ENCODE measurements at regions not wholly inside any gene's neighbourhood (a gene's known extent, or its start where the extent isn't known, plus 50 kb on each side); places are given as distances from the start of the nearest gene placed in this dataset.

GRCh38 chr7:11960621-11961020 is 128.6 kb upstream of the THSD7A start:
- no peaks in the 10 kb centered on the region for H3K27me3 ChIP-seq
- DNase-seq (ENCODE audit: low spot score) = no peak
- no peaks in the 10 kb centered on the region for H3K9me3 ChIP-seq
- no peaks in the 10 kb centered on the region for H3K4me1 ChIP-seq
- TF ChIP-seq, protein P1, sequence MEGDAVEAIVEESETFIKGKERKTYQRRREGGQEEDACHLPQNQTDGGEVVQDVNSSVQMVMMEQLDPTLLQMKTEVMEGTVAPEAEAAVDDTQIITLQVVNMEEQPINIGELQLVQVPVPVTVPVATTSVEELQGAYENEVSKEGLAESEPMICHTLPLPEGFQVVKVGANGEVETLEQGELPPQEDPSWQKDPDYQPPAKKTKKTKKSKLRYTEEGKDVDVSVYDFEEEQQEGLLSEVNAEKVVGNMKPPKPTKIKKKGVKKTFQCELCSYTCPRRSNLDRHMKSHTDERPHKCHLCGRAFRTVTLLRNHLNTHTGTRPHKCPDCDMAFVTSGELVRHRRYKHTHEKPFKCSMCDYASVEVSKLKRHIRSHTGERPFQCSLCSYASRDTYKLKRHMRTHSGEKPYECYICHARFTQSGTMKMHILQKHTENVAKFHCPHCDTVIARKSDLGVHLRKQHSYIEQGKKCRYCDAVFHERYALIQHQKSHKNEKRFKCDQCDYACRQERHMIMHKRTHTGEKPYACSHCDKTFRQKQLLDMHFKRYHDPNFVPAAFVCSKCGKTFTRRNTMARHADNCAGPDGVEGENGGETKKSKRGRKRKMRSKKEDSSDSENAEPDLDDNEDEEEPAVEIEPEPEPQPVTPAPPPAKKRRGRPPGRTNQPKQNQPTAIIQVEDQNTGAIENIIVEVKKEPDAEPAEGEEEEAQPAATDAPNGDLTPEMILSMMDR (IDR thresholded peaks at IDR 0.05) = no peak
- H3K27ac ChIP-seq = no peak overlapping the region
- H3K4me3 ChIP-seq = no peak overlapping the region
- H3K36me3 ChIP-seq = no peaks in the 10 kb centered on the region

- H3K9me3 ChIP-seq = peaks cover 0 to 19% of the 10 kb centered on the region in 2 donors
- TF ChIP-seq, protein P1 (IDR thresholded peaks at IDR 0.05) = no peak
Observed at GRCh38 chr7:11969643-11970042, 137.6 kb upstream of the THSD7A start.

DNA sequence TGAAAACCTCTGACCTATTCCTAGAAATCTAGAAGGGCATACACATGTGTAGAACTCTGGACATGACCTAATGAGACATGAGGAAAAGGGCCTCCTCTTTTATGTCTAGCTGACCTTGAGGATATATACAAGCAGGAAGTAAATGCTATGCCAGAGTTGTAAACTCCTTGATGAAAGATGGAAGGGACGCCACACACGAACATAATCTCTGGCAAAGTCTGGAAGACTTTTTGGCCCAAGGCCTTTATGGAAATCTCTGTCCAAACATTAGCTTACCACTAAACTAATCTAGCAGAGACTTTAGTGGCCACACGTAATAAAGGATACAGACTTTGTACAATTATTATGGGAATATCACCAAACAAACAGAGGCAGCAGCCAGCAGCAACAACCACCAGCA is 138.1 kb upstream of the THSD7A start:
- Histone ChIP-seq H3K36me3 (no peaks in the 10 kb centered on the region), H3K27ac (no peak overlapping the region), H3K9me3 (peaks cover 0 to 19% of the 10 kb centered on the region in 2 donors), H3K4me1 (no peaks in the 10 kb centered on the region), H3K4me3 (no peak overlapping the region), H3K27me3 (no peaks in the 10 kb centered on the region)
- TF ChIP-seq, protein P1 (IDR thresholded peaks at IDR 0.05) = no peak
- no peak for DNase-seq (ENCODE audit: low spot score)

More at GRCh38 chr7:11969643-11970042, 137.6 kb upstream of the THSD7A start:
- Histone ChIP-seq H3K27ac (no peak overlapping the region), H3K4me3 (no peak overlapping the region), H3K27me3 (no peaks in the 10 kb centered on the region), H3K4me1 (no peaks in the 10 kb centered on the region), H3K36me3 (no peaks in the 10 kb centered on the region)
- no peak for DNase-seq (ENCODE audit: low spot score)

- H3K4me1 ChIP-seq = no peaks in the 10 kb centered on the region
- no peak for DNase-seq (ENCODE audit: low spot score)
- peaks cover 4 to 11% of the 10 kb centered on the region in 2 donors for H3K9me3 ChIP-seq
- TF ChIP-seq, protein P1 (IDR thresholded peaks at IDR 0.05) = no peak
- no peak overlapping the region for H3K4me3 ChIP-seq
- no peaks in the 10 kb centered on the region for H3K27me3 ChIP-seq
- H3K27ac ChIP-seq = no peak overlapping the region
- no peaks in the 10 kb centered on the region for H3K36me3 ChIP-seq
Observed at GRCh38 chr7:11985376-11985775, 153.4 kb upstream of the THSD7A start.

DNA sequence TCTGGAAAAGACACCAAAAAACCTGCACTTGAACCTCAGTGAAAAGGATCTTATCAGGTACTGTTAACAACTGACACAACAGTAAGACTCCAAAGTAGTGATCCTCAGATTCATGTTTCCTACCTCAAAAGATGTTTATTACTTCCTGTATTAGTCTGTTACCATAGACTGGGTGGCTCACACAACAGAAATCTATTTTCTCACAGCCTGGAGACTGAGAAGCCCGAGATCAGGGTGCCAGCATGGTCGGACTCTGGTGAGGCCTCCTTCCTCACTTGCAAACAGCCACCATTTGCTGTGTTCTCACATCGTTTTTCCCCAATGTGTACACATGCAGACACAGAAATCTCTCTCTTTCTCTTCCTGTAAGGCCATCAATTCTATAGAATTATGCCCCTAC is 154.0 kb upstream of the THSD7A start:
- TF ChIP-seq, protein P1 (IDR thresholded peaks at IDR 0.05) = no peak
- H3K27me3 ChIP-seq = no peaks in the 10 kb centered on the region
- no peaks in the 10 kb centered on the region for H3K4me1 ChIP-seq
- DNase-seq (ENCODE audit: low spot score) = no peak
- peaks cover 4 to 11% of the 10 kb centered on the region in 2 donors for H3K9me3 ChIP-seq
- no peak overlapping the region for H3K4me3 ChIP-seq
- H3K27ac ChIP-seq = no peak overlapping the region
- no peaks in the 10 kb centered on the region for H3K36me3 ChIP-seq

- H3K36me3 ChIP-seq = no peaks in the 10 kb centered on the region
- H3K27me3 ChIP-seq = no peaks in the 10 kb centered on the region
- H3K9me3 ChIP-seq = peaks cover 4 to 10% of the 10 kb centered on the region in 2 donors
- H3K4me3 ChIP-seq = no peak overlapping the region
- no peak for DNase-seq (ENCODE audit: low spot score)
- H3K27ac ChIP-seq = no peak overlapping the region
- TF ChIP-seq, protein P1 (IDR thresholded peaks at IDR 0.05) = no peak
- no peaks in the 10 kb centered on the region for H3K4me1 ChIP-seq
Observed at GRCh38 chr7:11988186-11988585, 156.2 kb upstream of the THSD7A start.

Data from right atrium auricular region (tissue), 2 donors.